ENCODE measurements at regions not wholly inside any gene's neighbourhood (a gene's known extent, or its start where the extent isn't known, plus 50 kb on each side); places are given as distances from the start of the nearest gene placed in this dataset.

- Histone ChIP-seq H3K27me3 (ENCODE audit: control insufficient read depth in 2 of 2, insufficient read depth in 2 of 2, low read length in 2 of 2) (no peaks in the 10 kb centered on the region), H3K9me3 (ENCODE audit: control insufficient read depth in 2 of 3, low read length in 3 of 3) (no peaks in the 10 kb centered on the region), H3K36me3 (ENCODE audit: control insufficient read depth in 2 of 3, insufficient read depth in 3 of 3, low read length in 3 of 3) (no peaks in the 10 kb centered on the region), H3K27ac (ENCODE audit: low read depth, low read length) (no peak overlapping the region), H3K4me3 (ENCODE audit: low read length) (no peak overlapping the region), H3K4me1 (ENCODE audit: control insufficient read depth in 2 of 2, insufficient read depth in 2 of 2, low read length in 2 of 2) (no peaks in the 10 kb centered on the region)
- ChIA-PET CTCF (no interaction called here), POLR2A (no interaction called here)
- H3K27me3 Mint-ChIP-seq: no peaks in the 10 kb centered on the region
- peaks cover 0 to 2% (median 0%) of the 10 kb centered on the region in 7 donors for H3K4me1 Mint-ChIP-seq
- H3K27ac Mint-ChIP-seq: no peak overlapping the region
- ATAC-seq (no peak), DNase-seq (no peak)
- H3K36me3 Mint-ChIP-seq: peaks cover 0 to 27% (median 9%) of the 10 kb centered on the region in 5 donors
- H3K9me3 Mint-ChIP-seq: peaks cover 0 to 5% (median 0%) of the 10 kb centered on the region in 11 donors
- no peak overlapping the region for H3K4me3 Mint-ChIP-seq
- intact Hi-C loops (cut with micrococcal nuclease): loop anchor here in 1 of 2 donors (10.0 kb wide), 1 partner anchor 981 kb away; no protein-coding TSS in a partner anchor
Measured at GRCh38 chr2:18883616-18884456, 294.5 kb upstream of the NT5C1B start.

- no peaks in the 10 kb centered on the region for H3K36me3 ChIP-seq (ENCODE audit: control insufficient read depth in 2 of 3, insufficient read depth in 3 of 3, low read length in 3 of 3)
- no peak overlapping the region for H3K4me3 ChIP-seq (ENCODE audit: low read length)
- H3K4me1 Mint-ChIP-seq: no peaks in the 10 kb centered on the region
- CTCF ChIA-PET: no interaction called here
- no peak overlapping the region for H3K27ac ChIP-seq (ENCODE audit: low read depth, low read length)
- ATAC-seq (no peak), DNase-seq (no peak)
- no peak overlapping the region for H3K27ac Mint-ChIP-seq
- H3K27me3 ChIP-seq (ENCODE audit: control insufficient read depth in 2 of 2, insufficient read depth in 2 of 2, low read length in 2 of 2): no peaks in the 10 kb centered on the region
- peaks cover 0 to 14% (median 3%) of the 10 kb centered on the region in 5 donors for H3K36me3 Mint-ChIP-seq
- peaks cover 0 to 25% (median 3%) of the 10 kb centered on the region in 11 donors for H3K9me3 Mint-ChIP-seq
- H3K4me1 ChIP-seq (ENCODE audit: control insufficient read depth in 2 of 2, insufficient read depth in 2 of 2, low read length in 2 of 2): no peaks in the 10 kb centered on the region
- intact Hi-C loops (cut with micrococcal nuclease): no loop called here
- H3K27me3 Mint-ChIP-seq: no peaks in the 10 kb centered on the region
- H3K4me3 Mint-ChIP-seq: no peak overlapping the region
- H3K9me3 ChIP-seq (ENCODE audit: control insufficient read depth in 2 of 3, low read length in 3 of 3): no peaks in the 10 kb centered on the region
- POLR2A ChIA-PET: interaction anchor here (0.5 kb wide), 1 partner anchor 760 kb away, joined by 10 read pairs; no protein-coding TSS in a partner anchor
Measured at GRCh38 chr2:18871430-18871829, 282.1 kb upstream of the NT5C1B start.

- peaks cover 0 to 22% (median 2%) of the 10 kb centered on the region in 11 donors for H3K9me3 Mint-ChIP-seq
- H3K27ac Mint-ChIP-seq: no peak overlapping the region
- Histone ChIP-seq H3K36me3 (ENCODE audit: control insufficient read depth in 2 of 3, insufficient read depth in 3 of 3, low read length in 3 of 3) (no peaks in the 10 kb centered on the region), H3K27me3 (ENCODE audit: control insufficient read depth in 2 of 2, insufficient read depth in 2 of 2, low read length in 2 of 2) (no peaks in the 10 kb centered on the region), H3K27ac (ENCODE audit: low read depth, low read length) (no peak overlapping the region), H3K9me3 (ENCODE audit: control insufficient read depth in 2 of 3, low read length in 3 of 3) (no peaks in the 10 kb centered on the region), H3K4me3 (ENCODE audit: low read length) (no peak overlapping the region), H3K4me1 (ENCODE audit: control insufficient read depth in 2 of 2, insufficient read depth in 2 of 2, low read length in 2 of 2) (no peaks in the 10 kb centered on the region)
- ChIA-PET CTCF (no interaction called here), POLR2A (no interaction called here)
- H3K4me3 Mint-ChIP-seq: no peak overlapping the region
- intact Hi-C loops (cut with micrococcal nuclease): no loop called here
- ATAC-seq: no peak
- DNase-seq: no peak
- H3K4me1 Mint-ChIP-seq: no peaks in the 10 kb centered on the region
- no peaks in the 10 kb centered on the region for H3K27me3 Mint-ChIP-seq
- peaks cover 0 to 11% (median 0%) of the 10 kb centered on the region in 5 donors for H3K36me3 Mint-ChIP-seq
Measured at GRCh38 chr2:18870307-18870706, 280.9 kb upstream of the NT5C1B start.

GRCh38 chr2:18861951-18862350 is 272.6 kb upstream of the NT5C1B start:
- no peaks in the 10 kb centered on the region for H3K27me3 Mint-ChIP-seq
- peaks cover 0 to 12% (median 6%) of the 10 kb centered on the region in 5 donors for H3K36me3 Mint-ChIP-seq
- DNase-seq (no peak), ATAC-seq (no peak)
- Histone ChIP-seq H3K4me3 (ENCODE audit: low read length) (no peak overlapping the region), H3K9me3 (ENCODE audit: control insufficient read depth in 2 of 3, low read length in 3 of 3) (no peaks in the 10 kb centered on the region), H3K36me3 (ENCODE audit: control insufficient read depth in 2 of 3, insufficient read depth in 3 of 3, low read length in 3 of 3) (no peaks in the 10 kb centered on the region), H3K27me3 (ENCODE audit: control insufficient read depth in 2 of 2, insufficient read depth in 2 of 2, low read length in 2 of 2) (no peaks in the 10 kb centered on the region), H3K4me1 (ENCODE audit: control insufficient read depth in 2 of 2, insufficient read depth in 2 of 2, low read length in 2 of 2) (no peaks in the 10 kb centered on the region), H3K27ac (ENCODE audit: low read depth, low read length) (no peak overlapping the region)
- H3K4me1 Mint-ChIP-seq: peaks cover 0 to 9% (median 0%) of the 10 kb centered on the region in 7 donors
- H3K27ac Mint-ChIP-seq: no peak overlapping the region
- ChIA-PET POLR2A (no interaction called here), CTCF (no interaction called here)
- intact Hi-C loops (cut with micrococcal nuclease): no loop called here
- H3K4me3 Mint-ChIP-seq: no peak overlapping the region
- peaks cover 0 to 15% (median 2%) of the 10 kb centered on the region in 11 donors for H3K9me3 Mint-ChIP-seq

- intact Hi-C loops (cut with micrococcal nuclease): no loop called here
- Histone ChIP-seq H3K36me3 (ENCODE audit: control insufficient read depth in 2 of 3, insufficient read depth in 3 of 3, low read length in 3 of 3) (no peaks in the 10 kb centered on the region), H3K4me3 (ENCODE audit: low read length) (no peak overlapping the region), H3K27ac (ENCODE audit: low read depth, low read length) (no peak overlapping the region), H3K9me3 (ENCODE audit: control insufficient read depth in 2 of 3, low read length in 3 of 3) (no peaks in the 10 kb centered on the region), H3K27me3 (ENCODE audit: control insufficient read depth in 2 of 2, insufficient read depth in 2 of 2, low read length in 2 of 2) (no peaks in the 10 kb centered on the region), H3K4me1 (ENCODE audit: control insufficient read depth in 2 of 2, insufficient read depth in 2 of 2, low read length in 2 of 2) (no peaks in the 10 kb centered on the region)
- H3K27ac Mint-ChIP-seq: no peak overlapping the region
- DNase-seq (no peak), ATAC-seq (no peak)
- no peak overlapping the region for H3K4me3 Mint-ChIP-seq
- peaks cover 0 to 11% (median 4%) of the 10 kb centered on the region in 5 donors for H3K36me3 Mint-ChIP-seq
- ChIA-PET POLR2A (no interaction called here), CTCF (no interaction called here)
- peaks cover 0 to 9% (median 2%) of the 10 kb centered on the region in 11 donors for H3K9me3 Mint-ChIP-seq
- no peaks in the 10 kb centered on the region for H3K27me3 Mint-ChIP-seq
- H3K4me1 Mint-ChIP-seq: peaks cover 0 to 9% (median 0%) of the 10 kb centered on the region in 7 donors
Measured at GRCh38 chr2:18860179-18860578, 270.8 kb upstream of the NT5C1B start.

GRCh38 chr2:18856765-18857164 is 267.4 kb upstream of the NT5C1B start:
- Mint-ChIP-seq H3K9me3 (peaks cover 0 to 9% (median 0%) of the 10 kb centered on the region in 11 donors), H3K36me3 (peaks cover 0 to 8% (median 2%) of the 10 kb centered on the region in 5 donors), H3K27ac (no peak overlapping the region), H3K4me3 (no peak overlapping the region), H3K27me3 (no peaks in the 10 kb centered on the region), H3K4me1 (peaks cover 0 to 9% (median 0%) of the 10 kb centered on the region in 7 donors)
- DNase-seq (no peak), ATAC-seq (no peak)
- intact Hi-C loops (cut with micrococcal nuclease): no loop called here
- Histone ChIP-seq H3K27ac (ENCODE audit: low read depth, low read length) (no peak overlapping the region), H3K4me3 (ENCODE audit: low read length) (no peak overlapping the region), H3K4me1 (ENCODE audit: control insufficient read depth in 2 of 2, insufficient read depth in 2 of 2, low read length in 2 of 2) (no peaks in the 10 kb centered on the region), H3K9me3 (ENCODE audit: control insufficient read depth in 2 of 3, low read length in 3 of 3) (no peaks in the 10 kb centered on the region), H3K27me3 (ENCODE audit: control insufficient read depth in 2 of 2, insufficient read depth in 2 of 2, low read length in 2 of 2) (no peaks in the 10 kb centered on the region), H3K36me3 (ENCODE audit: control insufficient read depth in 2 of 3, insufficient read depth in 3 of 3, low read length in 3 of 3) (no peaks in the 10 kb centered on the region)
- ChIA-PET POLR2A (no interaction called here), CTCF (no interaction called here)

DNA sequence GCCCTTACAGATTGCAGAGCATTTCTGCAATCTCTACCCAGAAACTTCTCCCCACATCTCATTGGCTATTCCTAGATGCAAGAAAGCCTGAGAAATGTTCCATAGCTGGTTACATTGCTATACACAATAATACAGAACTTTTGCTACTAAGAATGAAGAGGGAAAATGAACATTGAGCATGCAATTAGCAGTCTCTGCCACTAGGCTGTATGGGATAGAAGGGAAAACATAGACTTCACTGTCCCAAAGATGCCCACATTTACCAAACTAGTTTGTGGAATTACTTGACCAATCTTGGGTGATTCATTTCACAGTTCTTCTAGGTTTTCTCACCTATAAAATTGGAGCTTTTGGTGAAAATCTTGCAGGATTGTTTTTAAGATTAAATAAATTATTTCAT is 265.7 kb upstream of the NT5C1B start:
- Histone ChIP-seq H3K36me3 (ENCODE audit: control insufficient read depth in 2 of 3, insufficient read depth in 3 of 3, low read length in 3 of 3) (no peaks in the 10 kb centered on the region), H3K27me3 (ENCODE audit: control insufficient read depth in 2 of 2, insufficient read depth in 2 of 2, low read length in 2 of 2) (no peaks in the 10 kb centered on the region), H3K4me1 (ENCODE audit: control insufficient read depth in 2 of 2, insufficient read depth in 2 of 2, low read length in 2 of 2) (no peaks in the 10 kb centered on the region), H3K9me3 (ENCODE audit: control insufficient read depth in 2 of 3, low read length in 3 of 3) (no peaks in the 10 kb centered on the region), H3K4me3 (ENCODE audit: low read length) (no peak overlapping the region), H3K27ac (ENCODE audit: low read depth, low read length) (no peak overlapping the region)
- ChIA-PET CTCF (no interaction called here), POLR2A (no interaction called here)
- peaks cover 0 to 9% (median 0%) of the 10 kb centered on the region in 11 donors for H3K9me3 Mint-ChIP-seq
- H3K4me1 Mint-ChIP-seq: peaks cover 0 to 9% (median 0%) of the 10 kb centered on the region in 7 donors
- H3K27ac Mint-ChIP-seq: no peak overlapping the region
- H3K27me3 Mint-ChIP-seq: no peaks in the 10 kb centered on the region
- no peak for DNase-seq
- no peak for ATAC-seq
- intact Hi-C loops (cut with micrococcal nuclease): no loop called here
- H3K4me3 Mint-ChIP-seq: no peak overlapping the region
- H3K36me3 Mint-ChIP-seq: peaks cover 0 to 3% (median 0%) of the 10 kb centered on the region in 5 donors
